Body of pancreas (tissue), 4 donors: ENCODE measurements at regions not wholly inside any gene's neighbourhood (a gene's known extent, or its start where the extent isn't known, plus 50 kb on each side); places are given as distances from the start of the nearest gene placed in this dataset.

Experiments
- ATAC-seq: fragments of 150-250 bp; one replicate; pipeline ENCODE4 v1.9.1; 2016
- DNase-seq, 4 donors: peaks; one replicate each; pipeline ENCODE4 v3.0.0-alpha.2; 2019
- H3K27ac ChIP-seq, 4 donors: fragments of 200-600 bp; sonication (generic); 1 replicate in 3 of 4; 2 replicates in 1 of 4; pipeline versions ENCODE4 v1.5.1 to v1.6.1; 2016 to 2019; ENCODE audit warnings: mild to moderate bottlenecking in 1 of 4, mixed read lengths in 1 of 4, moderate library complexity in 1 of 4
- H3K27me3 ChIP-seq, 2 donors: fragments of 200-600 bp; sonication (generic); one replicate each; pipeline ENCODE4 v1.6.0; 2016; ENCODE audit warnings: mild to moderate bottlenecking in 1 of 2
- H3K36me3 ChIP-seq, 2 donors: fragments of 200-600 bp; sonication (generic); replicated peaks in 1 of 2; 2 replicates each; pipeline ENCODE4 v1.5.1; 2016; ENCODE audit warnings: low read depth in 2 of 2; ENCODE audit not compliant: insufficient read depth in 1 of 2
- H3K4me1 ChIP-seq: fragments of 200-600 bp; sonication (generic); one replicate; pipeline ENCODE4 v1.6.0; 2016
- H3K4me3 ChIP-seq, 2 donors: fragments of 200-600 bp; sonication (generic); 1 replicate in 1 of 2; 2 replicates in 1 of 2; pipeline ENCODE4 v1.5.1; 2016 to 2019
- H3K9me3 ChIP-seq, 3 donors: fragments of 200-600 bp; sonication (generic); 1 replicate in 2 of 3; 2 replicates in 1 of 3; pipeline ENCODE4 v1.5.1; 2016
- CTCF ChIP-seq, 7 experiments: fragments of 450-650 bp in 4 of 7; fragments of 200-600 bp in 3 of 7; sonication (generic) in 3 of 7; IDR thresholded peaks; one replicate each; pipeline ENCODE4 v1.5.1; 2016 to 2019; ENCODE audit warnings: antibody characterized with exemption in 7 of 7
- POLR2A ChIP-seq, 3 donors: fragments of 450-650 bp; IDR thresholded peaks; one replicate each; pipeline ENCODE4 v1.6.1; 2016; ENCODE audit warnings: antibody characterized with exemption in 3 of 3, mild to moderate bottlenecking in 2 of 3
- WGBS, 2 donors: methylation state at CpG; one replicate each; pipeline ENCODE4 v1.1.5; 2017; 5-methylcytosine and 5-hydroxymethylcytosine counted together
- intact Hi-C: fragments of 100-400 bp; cut with DNase I; formaldehyde crosslinking; loops from one replicate; pipeline ENCODE4 v1.15.1; 2023

GRCh38 chr14:38111046-38111445 is 96.7 kb upstream of the SSTR1 start:
- no peak for ATAC-seq
- 89 to 93% methylated on average over 2 of the region's 2 CpGs for WGBS, 2 donors
- no peak overlapping the region for H3K27ac ChIP-seq
- no peak for TF ChIP-seq CTCF (IDR thresholded peaks at IDR 0.05)
- no peak for TF ChIP-seq POLR2A (IDR thresholded peaks at IDR 0.05)
- no peaks in the 10 kb centered on the region for H3K4me1 ChIP-seq
- no peaks in the 10 kb centered on the region for H3K27me3 ChIP-seq
- H3K4me3 ChIP-seq, result no peak overlapping the region
- no peak for DNase-seq
- no peaks in the 10 kb centered on the region for H3K9me3 ChIP-seq
- intact Hi-C loops, result no loop called here
- no peaks in the 10 kb centered on the region for H3K36me3 ChIP-seq

GRCh38 chr14:38113546-38113945 is 94.2 kb upstream of the SSTR1 start:
- Histone ChIP-seq H3K27ac (no peak overlapping the region), H3K36me3 (no peaks in the 10 kb centered on the region), H3K9me3 (no peaks in the 10 kb centered on the region), H3K27me3 (no peaks in the 10 kb centered on the region), H3K4me3 (no peak overlapping the region), H3K4me1 (no peaks in the 10 kb centered on the region)
- ATAC-seq (no peak), DNase-seq (no peak)
- TF ChIP-seq CTCF (IDR thresholded peaks at IDR 0.05) (no peak), POLR2A (IDR thresholded peaks at IDR 0.05) (no peak)
- intact Hi-C loops, result no loop called here

GRCh38 chr14:38116895-38117294 is 90.8 kb upstream of the SSTR1 start:
- intact Hi-C loops, result no loop called here
- no peak overlapping the region for H3K27ac ChIP-seq
- TF ChIP-seq POLR2A (IDR thresholded peaks at IDR 0.05) (no peak), CTCF (IDR thresholded peaks at IDR 0.05) (no peak)

GRCh38 chr14:38120109-38120508 is 87.6 kb upstream of the SSTR1 start:
- no peaks in the 10 kb centered on the region for H3K36me3 ChIP-seq
- WGBS, 2 donors, result 75 to 93% methylated on average over 2 of the region's 2 CpGs
- intact Hi-C loops, result no loop called here
- H3K4me1 ChIP-seq, result peaks cover 4% of the 10 kb centered on the region
- TF ChIP-seq CTCF (IDR thresholded peaks at IDR 0.05) (no peak), POLR2A (IDR thresholded peaks at IDR 0.05) (no peak)
- DNase-seq (no peak), ATAC-seq (no peak)
- no peaks in the 10 kb centered on the region for H3K27me3 ChIP-seq
- H3K9me3 ChIP-seq, result no peaks in the 10 kb centered on the region
- no peak overlapping the region for H3K27ac ChIP-seq
- no peak overlapping the region for H3K4me3 ChIP-seq

More at GRCh38 chr14:38116895-38117294, 90.8 kb upstream of the SSTR1 start:
- ATAC-seq (no peak), DNase-seq (no peak)
- no peaks in the 10 kb centered on the region for H3K9me3 ChIP-seq
- H3K36me3 ChIP-seq, result no peaks in the 10 kb centered on the region
- no peaks in the 10 kb centered on the region for H3K27me3 ChIP-seq
- no peak overlapping the region for H3K4me3 ChIP-seq
- H3K4me1 ChIP-seq, result no peaks in the 10 kb centered on the region

- WGBS, 2 donors, result 62 to 63% methylated on average over 4 of the region's 4 CpGs
- Histone ChIP-seq H3K36me3 (no peaks in the 10 kb centered on the region), H3K4me1 (peaks cover 13% of the 10 kb centered on the region), H3K4me3 (no peak overlapping the region), H3K27me3 (no peaks in the 10 kb centered on the region), H3K27ac (no peak overlapping the region), H3K9me3 (no peaks in the 10 kb centered on the region)
- DNase-seq (no peak), ATAC-seq (no peak)
- TF ChIP-seq POLR2A (IDR thresholded peaks at IDR 0.05), result no peak
- no peak for TF ChIP-seq CTCF (IDR thresholded peaks at IDR 0.05)
- intact Hi-C loops, result no loop called here
Measured at GRCh38 chr14:38121320-38122020, 86.2 kb upstream of the SSTR1 start.
